ENCODE measurements at regions not wholly inside any gene's neighbourhood (a gene's known extent, or its start where the extent isn't known, plus 50 kb on each side); places are given as distances from the start of the nearest gene placed in this dataset.

DNA sequence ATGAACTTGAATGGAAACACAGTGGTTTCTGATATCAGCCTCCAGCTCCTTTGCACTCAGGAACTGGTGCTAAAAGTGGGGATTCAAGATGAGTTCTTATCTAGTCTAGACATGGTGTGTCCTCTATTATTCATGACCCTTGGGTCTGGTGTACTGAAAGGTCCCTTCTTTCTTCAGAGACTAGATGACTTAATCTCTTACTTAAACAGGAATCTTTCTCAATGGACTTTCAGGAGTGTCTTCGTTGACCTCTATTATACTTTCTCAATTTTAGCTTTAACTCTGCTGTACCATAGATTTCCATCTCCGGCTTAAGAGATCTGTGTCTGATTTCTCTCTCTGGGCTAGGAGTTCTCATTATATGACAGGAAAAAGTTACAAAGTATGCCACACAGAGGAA is 83.5 kb upstream of the INHBA start:
- no peak overlapping the region for H3K9ac ChIP-seq (ENCODE audit: control insufficient read depth, insufficient read depth, low read length)
- H3K27ac ChIP-seq (ENCODE audit: control insufficient read depth, insufficient read depth), result no peak overlapping the region
- WGBS (ENCODE audit: insufficient coverage, insufficient replicate concordance, low lambda C conversion rate, missing lambda C conversion rate), result 43% methylated on average over 2 of the region's 2 CpGs
- intact Hi-C loops (cut with micrococcal nuclease; ENCODE audit: unreplicated experiment) (no loop called here), in situ Hi-C loops (cut with MboI) (no loop called here)
- ATAC-seq (no peak), FAIRE-seq (no peak), DNase-seq (ENCODE audit: low read depth, low spot score) (no peak)
- H3K4me2 ChIP-seq (ENCODE audit: control insufficient read depth, insufficient read depth), result no peak overlapping the region
- H3K4me1 ChIP-seq (ENCODE audit: control insufficient read depth, insufficient read depth, low read length), result no peaks in the 10 kb centered on the region
- no peaks in the 10 kb centered on the region for H3K36me3 ChIP-seq (ENCODE audit: control insufficient read depth in 2 of 2, insufficient read depth in 2 of 2, low read length in 1 of 2)
- RAD21 ChIA-PET (ENCODE audit: unreplicated experiment), result no interaction called here
- H3K9me3 ChIP-seq (replicated peaks; ENCODE audit: control insufficient read depth, insufficient read depth, low read length), result no peaks in the 10 kb centered on the region; the same call in 2 of the 3 replicates
- TF ChIP-seq STAT3 (IDR thresholded peaks at IDR 0.05; ENCODE audit: low read depth, low read length) (no peak), STAT1 (conservative IDR thresholded peaks at IDR 0.05) (no peak)
- H4K20me1 ChIP-seq (ENCODE audit: control insufficient read depth, insufficient read depth), result no peaks in the 10 kb centered on the region
- H3K79me2 ChIP-seq (ENCODE audit: control insufficient read depth, insufficient read depth, low read length), result no peaks in the 10 kb centered on the region
- H2AFZ ChIP-seq (ENCODE audit: control insufficient read depth, low read depth, low read length), result no peak overlapping the region
- SMC1A ChIA-PET (ENCODE audit: uncharacterized antibody, unreplicated experiment), result interaction anchor here (0.6 to 1.2 kb wide), 3 partner anchors 13 to 19 kb away, joined by 3 to 4 read pairs (median 3); no protein-coding TSS in a partner anchor
- no TSS peak for BruUV-seq (replicated peaks)
- H3K4me3 ChIP-seq, result no peak overlapping the region
- no peaks in the 10 kb centered on the region for H3K27me3 ChIP-seq (replicated peaks in 1 of 2; ENCODE audit: control insufficient read depth in 2 of 2, insufficient read depth in 2 of 2, low read length in 1 of 2)
- CTCF ChIA-PET, result interaction anchor here (0.8 to 1.0 kb wide), 2 partner anchors 27 to 62 kb away, joined by 3 read pairs; no protein-coding TSS in a partner anchor
- POLR2A ChIA-PET, result no interaction called here

GRCh38 chr7:41785840-41786239 is 83.0 kb upstream of the INHBA start:
- ChIA-PET CTCF (interaction anchor here (0.8 to 1.0 kb wide), 2 partner anchors 27 to 62 kb away, joined by 3 read pairs; no protein-coding TSS in a partner anchor), POLR2A (no interaction called here), SMC1A (ENCODE audit: uncharacterized antibody, unreplicated experiment) (interaction anchor here (1.0 to 1.2 kb wide), 2 partner anchors 14 kb away, joined by 3 to 4 read pairs; no protein-coding TSS in a partner anchor), RAD21 (ENCODE audit: unreplicated experiment) (no interaction called here)
- Histone ChIP-seq H3K79me2 (ENCODE audit: control insufficient read depth, insufficient read depth, low read length) (no peaks in the 10 kb centered on the region), H3K9me3 (replicated peaks; ENCODE audit: control insufficient read depth, insufficient read depth, low read length) (no peaks in the 10 kb centered on the region; the same call in 2 of the 3 replicates), H3K27me3 (replicated peaks in 1 of 2; ENCODE audit: control insufficient read depth in 2 of 2, insufficient read depth in 2 of 2, low read length in 1 of 2) (no peaks in the 10 kb centered on the region), H3K27ac (ENCODE audit: control insufficient read depth, insufficient read depth) (no peak overlapping the region), H4K20me1 (ENCODE audit: control insufficient read depth, insufficient read depth) (no peaks in the 10 kb centered on the region), H3K4me1 (ENCODE audit: control insufficient read depth, insufficient read depth, low read length) (no peaks in the 10 kb centered on the region), H3K4me2 (ENCODE audit: control insufficient read depth, insufficient read depth) (no peak overlapping the region), H3K9ac (ENCODE audit: control insufficient read depth, insufficient read depth, low read length) (no peak overlapping the region), H3K36me3 (ENCODE audit: control insufficient read depth in 2 of 2, insufficient read depth in 2 of 2, low read length in 1 of 2) (no peaks in the 10 kb centered on the region), H3K4me3 (no peak overlapping the region), H2AFZ (ENCODE audit: control insufficient read depth, low read depth, low read length) (no peak overlapping the region)
- 83% methylated on average over 5 of the region's 5 CpGs for WGBS (ENCODE audit: insufficient coverage, insufficient replicate concordance, low lambda C conversion rate, missing lambda C conversion rate)
- intact Hi-C loops (cut with micrococcal nuclease; ENCODE audit: unreplicated experiment) (no loop called here), in situ Hi-C loops (cut with MboI) (no loop called here)
- BruUV-seq (replicated peaks), result no TSS peak
- peak; percentile 54 for FAIRE-seq
- no peak for ATAC-seq
- no peak for DNase-seq (ENCODE audit: low read depth, low spot score)
- TF ChIP-seq, protein P1, sequence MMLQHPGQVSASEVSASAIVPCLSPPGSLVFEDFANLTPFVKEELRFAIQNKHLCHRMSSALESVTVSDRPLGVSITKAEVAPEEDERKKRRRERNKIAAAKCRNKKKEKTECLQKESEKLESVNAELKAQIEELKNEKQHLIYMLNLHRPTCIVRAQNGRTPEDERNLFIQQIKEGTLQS (IDR thresholded peaks at IDR 0.05; ENCODE audit: borderline replicate concordance, extremely low read depth, low read depth, low read length), result no peak
- TF ChIP-seq RUNX3 (IDR thresholded peaks at IDR 0.05; ENCODE audit: low read length) (no peak), PAX8 (IDR thresholded peaks at IDR 0.05) (no peak), PAX5 (IDR thresholded peaks at IDR 0.05; ENCODE audit: borderline replicate concordance, low read depth, low read length) (no peak), ZNF274 (IDR thresholded peaks at IDR 0.05; ENCODE audit: insufficient read depth, insufficient read length) (no peak), RAD21 (IDR thresholded peaks at IDR 0.05; ENCODE audit: insufficient read depth, low read depth, low read length) (no peak), ZZZ3 (IDR thresholded peaks at IDR 0.05; ENCODE audit: control insufficient read depth, insufficient read length, low read depth) (no peak), CEBPB (IDR thresholded peaks at IDR 0.05; ENCODE audit: borderline replicate concordance in 1 of 2, low read depth in 2 of 2, low read length in 2 of 2) (no peak), CHD1 (IDR thresholded peaks at IDR 0.05; ENCODE audit: low read depth, low read length) (no peak), EP300 (IDR thresholded peaks at IDR 0.05; ENCODE audit: borderline replicate concordance in 1 of 2, control insufficient read depth in 1 of 2, low read depth in 2 of 2, low read length in 2 of 2) (no peak), ZNF592 (IDR thresholded peaks at IDR 0.05) (no peak)
